ENCODE measurements at regions not wholly inside any gene's neighbourhood (a gene's known extent, or its start where the extent isn't known, plus 50 kb on each side); places are given as distances from the start of the nearest gene placed in this dataset.

DNA sequence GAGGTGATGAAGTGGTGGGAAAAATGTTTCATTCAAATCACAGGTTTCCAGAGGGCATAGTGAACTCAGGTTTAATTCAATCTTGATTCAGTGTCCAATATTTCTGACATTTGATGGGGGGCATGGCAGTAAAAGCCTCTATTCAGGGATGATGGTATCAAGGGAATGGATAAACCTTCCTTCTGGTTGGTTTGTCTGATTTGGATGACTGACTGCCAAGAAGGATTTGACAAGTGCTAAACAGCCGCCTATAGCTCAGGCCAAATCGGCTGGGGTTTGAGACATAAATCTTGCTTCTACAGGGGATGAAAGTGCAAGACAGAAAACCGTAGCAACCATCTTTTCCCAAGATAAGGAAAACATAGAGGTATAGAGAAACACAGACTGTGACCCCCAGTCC lies 121.8 kb upstream of the C11orf87 start:
- ChIA-PET CTCF (no interaction called here), POLR2A (no interaction called here)
- H3K27me3 ChIP-seq (replicated peaks in 1 of 2; ENCODE audit: control insufficient read depth in 2 of 2, extremely low read depth in 1 of 2, insufficient read depth in 2 of 2, low read length in 1 of 2) = no peaks in the 10 kb centered on the region
- no peaks in the 10 kb centered on the region for H3K4me1 Mint-ChIP-seq
- WGBS (ENCODE audit: insufficient coverage) = no CpG with 5 or more reads among the region's 3 CpGs
- no peak overlapping the region for H3K27ac ChIP-seq (ENCODE audit: low read length)
- H3K27me3 Mint-ChIP-seq = no peaks in the 10 kb centered on the region
- no peaks in the 10 kb centered on the region for H3K36me3 ChIP-seq (ENCODE audit: control insufficient read depth in 2 of 2, extremely low read depth in 1 of 2, insufficient read depth in 1 of 2, low read length in 1 of 2)
- no peak overlapping the region for H3K27ac Mint-ChIP-seq
- H3K4me3 ChIP-seq (ENCODE audit: control insufficient read depth in 1 of 2, extremely low read depth in 1 of 2, low read length in 1 of 2) = no peak overlapping the region
- no peaks in the 10 kb centered on the region for H3K4me1 ChIP-seq (ENCODE audit: control insufficient read depth in 1 of 2, extremely low read depth in 1 of 2, insufficient read depth in 2 of 2, low read length in 2 of 2)
- H3K4me3 Mint-ChIP-seq = no peak overlapping the region
- DNase-seq (no peak), ATAC-seq (replicated peaks in 1 of 4) (no peak)
- no peaks in the 10 kb centered on the region for H3K9me3 Mint-ChIP-seq
- no peaks in the 10 kb centered on the region for H3K9me3 ChIP-seq
- H3K36me3 Mint-ChIP-seq = no peaks in the 10 kb centered on the region

DNA sequence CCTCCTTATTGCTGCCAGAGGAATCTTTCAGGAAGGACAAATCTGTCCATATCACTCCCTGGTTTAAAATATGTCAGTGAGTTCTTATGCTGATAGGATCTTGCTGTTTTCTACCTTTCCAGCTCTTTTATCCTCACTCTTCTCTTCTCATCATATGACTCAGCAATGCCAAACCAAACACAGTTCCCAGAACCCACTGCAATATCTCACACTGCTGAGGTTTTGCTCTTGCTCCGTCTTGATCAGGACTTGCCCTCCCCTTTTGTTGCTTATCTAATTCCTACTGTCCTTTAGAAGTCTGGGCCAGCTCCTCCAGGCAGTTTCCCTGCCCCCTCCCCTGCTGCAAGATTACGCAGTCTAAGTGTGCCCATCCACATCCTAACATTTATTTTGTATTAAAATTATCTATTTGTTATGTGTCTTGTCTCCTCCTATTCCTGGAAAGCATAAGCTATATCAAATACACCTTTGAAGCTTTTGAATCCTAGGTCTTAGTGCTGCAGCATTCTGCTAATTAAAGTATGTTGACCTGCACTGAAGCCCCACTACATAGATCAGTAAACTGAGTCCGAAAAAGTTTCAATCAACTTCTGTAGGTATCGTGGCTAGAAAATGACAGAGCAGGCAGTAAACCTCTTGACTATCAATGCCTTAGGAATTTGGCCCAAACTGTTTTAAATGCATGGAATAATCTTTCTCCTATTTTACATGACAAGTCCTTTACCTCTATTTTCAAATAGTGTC lies 119.2 kb upstream of the C11orf87 start:
- 20% methylated on average over 1 of the region's 4 CpGs for WGBS (ENCODE audit: insufficient coverage)
- Histone ChIP-seq H3K36me3 (ENCODE audit: control insufficient read depth in 2 of 2, extremely low read depth in 1 of 2, insufficient read depth in 1 of 2, low read length in 1 of 2) (no peaks in the 10 kb centered on the region), H3K4me1 (ENCODE audit: control insufficient read depth in 1 of 2, extremely low read depth in 1 of 2, insufficient read depth in 2 of 2, low read length in 2 of 2) (no peaks in the 10 kb centered on the region), H3K9me3 (no peaks in the 10 kb centered on the region), H3K27me3 (replicated peaks in 1 of 2; ENCODE audit: control insufficient read depth in 2 of 2, extremely low read depth in 1 of 2, insufficient read depth in 2 of 2, low read length in 1 of 2) (no peaks in the 10 kb centered on the region), H3K4me3 (ENCODE audit: control insufficient read depth in 1 of 2, extremely low read depth in 1 of 2, low read length in 1 of 2) (no peak overlapping the region), H3K27ac (ENCODE audit: low read length) (no peak overlapping the region)
- DNase-seq (no peak), ATAC-seq (replicated peaks in 1 of 4) (no peak)
- CTCF ChIA-PET = no interaction called here
- Mint-ChIP-seq H3K27ac (no peak overlapping the region), H3K36me3 (no peaks in the 10 kb centered on the region), H3K4me1 (no peaks in the 10 kb centered on the region), H3K4me3 (no peak overlapping the region), H3K27me3 (no peaks in the 10 kb centered on the region), H3K9me3 (peaks cover 0 to 3% (median 0%) of the 10 kb centered on the region in 3 donors)
- POLR2A ChIA-PET = no interaction called here

DNA sequence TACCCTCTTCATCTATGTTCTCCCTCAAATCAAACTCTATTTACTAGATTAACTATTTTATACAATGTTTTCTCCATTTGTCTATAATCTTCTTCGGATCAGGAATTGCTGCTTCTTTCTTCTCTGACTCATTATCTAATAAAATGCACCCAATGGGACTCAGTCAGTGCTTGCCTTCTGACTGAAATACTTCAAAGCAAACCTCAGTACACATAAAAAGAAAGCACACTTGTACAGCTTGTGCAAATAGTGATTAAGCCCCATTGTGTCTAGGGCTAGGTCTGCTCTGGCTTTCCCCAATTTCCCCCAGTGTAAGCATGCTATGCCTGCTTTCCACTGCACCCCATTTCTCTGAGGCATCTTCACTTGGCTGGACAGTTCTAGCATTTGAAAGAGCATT lies 118.6 kb upstream of the C11orf87 start:
- Histone ChIP-seq H3K4me1 (ENCODE audit: control insufficient read depth in 1 of 2, extremely low read depth in 1 of 2, insufficient read depth in 2 of 2, low read length in 2 of 2) (no peaks in the 10 kb centered on the region), H3K9me3 (no peaks in the 10 kb centered on the region), H3K36me3 (ENCODE audit: control insufficient read depth in 2 of 2, extremely low read depth in 1 of 2, insufficient read depth in 1 of 2, low read length in 1 of 2) (no peaks in the 10 kb centered on the region), H3K27ac (ENCODE audit: low read length) (no peak overlapping the region), H3K4me3 (ENCODE audit: control insufficient read depth in 1 of 2, extremely low read depth in 1 of 2, low read length in 1 of 2) (no peak overlapping the region), H3K27me3 (replicated peaks in 1 of 2; ENCODE audit: control insufficient read depth in 2 of 2, extremely low read depth in 1 of 2, insufficient read depth in 2 of 2, low read length in 1 of 2) (no peaks in the 10 kb centered on the region)
- 63% methylated on average over 1 of the region's 1 CpG for WGBS (ENCODE audit: insufficient coverage)
- no peak for DNase-seq
- H3K27me3 Mint-ChIP-seq = no peaks in the 10 kb centered on the region
- peaks cover 0 to 3% (median 0%) of the 10 kb centered on the region in 3 donors for H3K9me3 Mint-ChIP-seq
- no peaks in the 10 kb centered on the region for H3K36me3 Mint-ChIP-seq
- ATAC-seq (replicated peaks in 1 of 4) = no peak
- ChIA-PET POLR2A (interaction anchor here in 1 of 2 donors (0.6 kb wide), 1 partner anchor 206 kb away, joined by 4 read pairs; no protein-coding TSS in a partner anchor), CTCF (no interaction called here)
- no peak overlapping the region for H3K27ac Mint-ChIP-seq
- no peak overlapping the region for H3K4me3 Mint-ChIP-seq
- H3K4me1 Mint-ChIP-seq = no peaks in the 10 kb centered on the region

DNA sequence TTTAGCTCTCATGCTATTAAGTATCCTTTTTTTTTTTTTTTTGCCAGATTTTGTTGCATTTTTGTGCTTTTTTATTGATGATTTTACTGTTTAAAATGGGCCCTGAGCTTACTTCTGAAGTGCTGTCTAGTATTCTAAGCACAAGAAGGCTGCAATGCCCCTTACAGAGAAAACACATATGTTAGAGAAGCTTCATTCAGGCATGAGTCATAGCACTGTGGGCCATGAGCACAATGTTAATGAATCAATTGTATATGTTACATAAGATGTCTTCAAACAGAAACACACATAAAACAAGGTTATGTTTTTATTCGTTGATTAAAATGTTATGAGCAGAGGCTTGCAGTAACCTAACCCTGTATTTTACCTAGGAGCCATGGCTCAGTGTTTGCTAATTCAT lies 117.8 kb upstream of the C11orf87 start:
- Histone ChIP-seq H3K4me1 (ENCODE audit: control insufficient read depth in 1 of 2, extremely low read depth in 1 of 2, insufficient read depth in 2 of 2, low read length in 2 of 2) (no peaks in the 10 kb centered on the region), H3K9me3 (no peaks in the 10 kb centered on the region), H3K4me3 (ENCODE audit: control insufficient read depth in 1 of 2, extremely low read depth in 1 of 2, low read length in 1 of 2) (no peak overlapping the region), H3K36me3 (ENCODE audit: control insufficient read depth in 2 of 2, extremely low read depth in 1 of 2, insufficient read depth in 1 of 2, low read length in 1 of 2) (no peaks in the 10 kb centered on the region), H3K27me3 (replicated peaks in 1 of 2; ENCODE audit: control insufficient read depth in 2 of 2, extremely low read depth in 1 of 2, insufficient read depth in 2 of 2, low read length in 1 of 2) (no peaks in the 10 kb centered on the region), H3K27ac (ENCODE audit: low read length) (no peak overlapping the region)
- ChIA-PET CTCF (no interaction called here), POLR2A (interaction anchor here in 1 of 2 donors (0.6 kb wide), 1 partner anchor 205 kb away, joined by 4 read pairs; no protein-coding TSS in a partner anchor)
- ATAC-seq (replicated peaks in 1 of 4) (no peak), DNase-seq (no peak)
- H3K4me3 Mint-ChIP-seq = no peak overlapping the region
- no CpG with 5 or more reads among the region's 1 CpG for WGBS (ENCODE audit: insufficient coverage)
- H3K4me1 Mint-ChIP-seq = no peaks in the 10 kb centered on the region
- no peaks in the 10 kb centered on the region for H3K36me3 Mint-ChIP-seq
- H3K9me3 Mint-ChIP-seq = peaks cover 0 to 3% (median 0%) of the 10 kb centered on the region in 3 donors
- no peaks in the 10 kb centered on the region for H3K27me3 Mint-ChIP-seq
- no peak overlapping the region for H3K27ac Mint-ChIP-seq

DNA sequence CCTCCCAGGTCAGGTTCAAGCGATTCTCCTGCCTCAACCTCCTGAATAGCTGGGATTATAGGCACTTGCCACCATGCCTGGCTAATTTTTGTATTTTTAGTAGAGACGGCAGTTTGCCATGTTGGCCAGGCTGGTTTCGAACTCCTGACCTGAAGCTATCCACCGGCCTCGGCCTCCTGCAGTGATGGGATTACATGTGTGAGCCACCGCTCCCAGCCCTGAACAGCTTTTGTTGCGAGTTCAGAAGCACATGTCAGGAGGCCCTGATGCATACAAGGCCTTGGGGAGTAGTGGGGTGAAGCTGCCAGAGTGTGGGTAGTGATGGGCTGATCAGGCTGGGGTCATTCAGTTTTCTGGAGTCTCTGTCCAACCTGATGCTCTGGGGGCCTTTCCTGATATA lies 117.0 kb upstream of the C11orf87 start:
- no peaks in the 10 kb centered on the region for H3K36me3 Mint-ChIP-seq

DNA sequence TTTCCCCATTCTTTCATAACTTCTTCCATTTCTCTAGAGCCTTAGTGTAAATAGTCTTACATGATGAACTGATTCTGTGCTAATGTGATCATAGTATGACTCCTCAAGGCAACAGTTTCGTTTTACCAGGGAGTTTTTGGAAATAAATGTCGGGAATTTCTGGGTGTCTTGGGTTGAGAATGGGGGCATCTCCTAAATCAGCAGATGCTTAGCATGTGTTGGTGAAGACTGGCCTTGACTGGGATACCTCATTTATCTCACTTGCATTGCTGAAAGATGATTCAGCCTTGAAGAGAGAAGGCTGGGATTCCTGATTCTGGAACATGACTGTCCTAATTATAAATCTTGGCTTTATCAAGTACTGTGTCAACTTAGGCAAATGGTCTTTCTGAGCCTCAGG lies 115.7 kb upstream of the C11orf87 start:
- Histone ChIP-seq H3K27ac (ENCODE audit: low read length) (no peak overlapping the region), H3K36me3 (ENCODE audit: control insufficient read depth in 2 of 2, extremely low read depth in 1 of 2, insufficient read depth in 1 of 2, low read length in 1 of 2) (no peaks in the 10 kb centered on the region), H3K4me3 (ENCODE audit: control insufficient read depth in 1 of 2, extremely low read depth in 1 of 2, low read length in 1 of 2) (no peak overlapping the region), H3K4me1 (ENCODE audit: control insufficient read depth in 1 of 2, extremely low read depth in 1 of 2, insufficient read depth in 2 of 2, low read length in 2 of 2) (no peaks in the 10 kb centered on the region), H3K27me3 (replicated peaks in 1 of 2; ENCODE audit: control insufficient read depth in 2 of 2, extremely low read depth in 1 of 2, insufficient read depth in 2 of 2, low read length in 1 of 2) (no peaks in the 10 kb centered on the region), H3K9me3 (no peaks in the 10 kb centered on the region)
- ATAC-seq (replicated peaks in 1 of 4) (no peak), DNase-seq (no peak)
- ChIA-PET POLR2A (no interaction called here), CTCF (no interaction called here)
- WGBS (ENCODE audit: insufficient coverage) = 33% methylated on average over 2 of the region's 2 CpGs
- no peaks in the 10 kb centered on the region for H3K36me3 Mint-ChIP-seq
- no peaks in the 10 kb centered on the region for H3K27me3 Mint-ChIP-seq
- H3K4me1 Mint-ChIP-seq = no peaks in the 10 kb centered on the region
- H3K9me3 Mint-ChIP-seq = peaks cover 0 to 3% (median 0%) of the 10 kb centered on the region in 3 donors
- H3K4me3 Mint-ChIP-seq = no peak overlapping the region
- no peak overlapping the region for H3K27ac Mint-ChIP-seq

More for the DNA sequence above, 117.0 kb upstream of the C11orf87 start:
- ChIA-PET POLR2A (no interaction called here), CTCF (no interaction called here)
- no peak for ATAC-seq (replicated peaks in 1 of 4)
- H3K4me1 ChIP-seq (ENCODE audit: control insufficient read depth in 1 of 2, extremely low read depth in 1 of 2, insufficient read depth in 2 of 2, low read length in 2 of 2) = no peaks in the 10 kb centered on the region
- no peak for DNase-seq
- no peak overlapping the region for H3K27ac ChIP-seq (ENCODE audit: low read length)
- H3K4me3 Mint-ChIP-seq = no peak overlapping the region
- no peak overlapping the region for H3K4me3 ChIP-seq (ENCODE audit: control insufficient read depth in 1 of 2, extremely low read depth in 1 of 2, low read length in 1 of 2)
- H3K27ac Mint-ChIP-seq = no peak overlapping the region
- H3K27me3 ChIP-seq (replicated peaks in 1 of 2; ENCODE audit: control insufficient read depth in 2 of 2, extremely low read depth in 1 of 2, insufficient read depth in 2 of 2, low read length in 1 of 2) = no peaks in the 10 kb centered on the region
- H3K9me3 ChIP-seq = no peaks in the 10 kb centered on the region
- H3K27me3 Mint-ChIP-seq = no peaks in the 10 kb centered on the region
- WGBS (ENCODE audit: insufficient coverage) = 78% methylated on average over 7 of the region's 7 CpGs
- no peaks in the 10 kb centered on the region for H3K36me3 ChIP-seq (ENCODE audit: control insufficient read depth in 2 of 2, extremely low read depth in 1 of 2, insufficient read depth in 1 of 2, low read length in 1 of 2)
- H3K4me1 Mint-ChIP-seq = no peaks in the 10 kb centered on the region
- peaks cover 0 to 3% (median 0%) of the 10 kb centered on the region in 3 donors for H3K9me3 Mint-ChIP-seq

DNA sequence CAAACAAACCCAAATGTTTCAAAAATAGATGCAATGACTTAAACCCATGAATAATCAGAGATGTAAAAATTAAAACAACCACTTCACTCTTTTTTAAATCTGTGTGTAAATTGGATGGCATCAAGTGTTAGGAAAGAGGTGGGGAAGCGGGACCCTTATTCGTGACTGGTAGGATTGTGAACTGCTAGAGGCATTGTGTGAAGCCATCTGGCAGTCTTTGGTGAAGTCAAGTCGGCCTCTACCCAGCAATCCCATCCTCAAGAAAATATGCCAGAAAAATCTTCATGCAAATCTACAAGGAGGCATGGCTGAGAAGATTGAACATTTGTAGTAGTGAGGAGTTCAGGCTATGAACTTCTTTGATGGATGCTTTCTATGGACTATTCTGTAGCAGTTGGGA lies 114.6 kb upstream of the C11orf87 start:
- H3K4me1 Mint-ChIP-seq = no peaks in the 10 kb centered on the region
- no peaks in the 10 kb centered on the region for H3K4me1 ChIP-seq (ENCODE audit: control insufficient read depth in 1 of 2, extremely low read depth in 1 of 2, insufficient read depth in 2 of 2, low read length in 2 of 2)
- H3K27me3 Mint-ChIP-seq = no peaks in the 10 kb centered on the region
- no CpG with 5 or more reads among the region's 3 CpGs for WGBS (ENCODE audit: insufficient coverage)
- DNase-seq = no peak
- H3K27ac ChIP-seq (ENCODE audit: low read length) = no peak overlapping the region
- ChIA-PET CTCF (no interaction called here), POLR2A (no interaction called here)
- no peak overlapping the region for H3K4me3 Mint-ChIP-seq
- no peak overlapping the region for H3K27ac Mint-ChIP-seq
- no peak for ATAC-seq (replicated peaks in 1 of 4)
- peaks cover 0 to 3% (median 0%) of the 10 kb centered on the region in 3 donors for H3K9me3 Mint-ChIP-seq
- no peaks in the 10 kb centered on the region for H3K36me3 ChIP-seq (ENCODE audit: control insufficient read depth in 2 of 2, extremely low read depth in 1 of 2, insufficient read depth in 1 of 2, low read length in 1 of 2)
- no peaks in the 10 kb centered on the region for H3K9me3 ChIP-seq
- H3K27me3 ChIP-seq (replicated peaks in 1 of 2; ENCODE audit: control insufficient read depth in 2 of 2, extremely low read depth in 1 of 2, insufficient read depth in 2 of 2, low read length in 1 of 2) = no peaks in the 10 kb centered on the region
- no peak overlapping the region for H3K4me3 ChIP-seq (ENCODE audit: control insufficient read depth in 1 of 2, extremely low read depth in 1 of 2, low read length in 1 of 2)
- H3K36me3 Mint-ChIP-seq = no peaks in the 10 kb centered on the region
